GM12878 (cell line): ENCODE measurements at regions not wholly inside any gene's neighbourhood (a gene's known extent, or its start where the extent isn't known, plus 50 kb on each side); places are given as distances from the start of the nearest gene placed in this dataset.
"Not testable (repeated sequence)": the region's sequence is repeated elsewhere in the genome, so short reads cannot be mapped to it uniquely, and the experiment has no call there.

Source experiments
- ATF2 ChIP-seq: IDR thresholded peaks from 2 replicates; pipeline ENCODE4 v1.6.1; 2012; ENCODE audit warnings: low read length, inconsistent platforms
- BRCA1 ChIP-seq: IDR thresholded peaks from 2 replicates; pipeline ENCODE4 v1.6.1; 2011; ENCODE audit warnings: low read depth, low read length, improper control_type of control experiment
- CHD4 ChIP-seq: fragments of 200-600 bp; sonication (generic); IDR thresholded peaks from 2 replicates; pipeline ENCODE4 v1.6.1; 2016; ENCODE audit warnings: mild to moderate bottlenecking
- CREM ChIP-seq: IDR thresholded peaks from 2 replicates; pipeline ENCODE4 v1.6.1; 2014; ENCODE audit warnings: antibody characterized with exemption, low read depth
- CTCF ChIP-seq, 3 experiments: IDR thresholded peaks in 2 of 3; conservative IDR thresholded peaks in 1 of 3; 2 replicates each; pipeline ENCODE4 v1.5.1; 2011; ENCODE audit warnings: low read depth in 3 of 3, low read length in 3 of 3, mild to moderate bottlenecking in 3 of 3, control low read depth in 2 of 3, moderate library complexity in 2 of 3, inconsistent platforms in 1 of 3, mixed read lengths in 1 of 3; ENCODE audit not compliant: control insufficient read depth in 2 of 3, insufficient read depth in 1 of 3; ENCODE audit errors: extremely low read depth in 1 of 3
- JUND ChIP-seq: IDR thresholded peaks from 2 replicates; pipeline ENCODE4 v1.6.1; 2012; ENCODE audit warnings: low read depth, mild to moderate bottlenecking, low read length, improper control_type of control experiment, moderate library complexity
- KAT2A ChIP-seq: conservative IDR thresholded peaks from 2 replicates; pipeline ENCODE4 v1.6.1; 2011; ENCODE audit warnings: low read depth, low read length; ENCODE audit not compliant: control insufficient read depth
- MAX ChIP-seq: IDR thresholded peaks from 2 replicates; pipeline ENCODE4 v1.6.1; 2012; ENCODE audit warnings: low read depth, low read length, improper control_type of control experiment
- POLR2A ChIP-seq: IDR thresholded peaks from 2 replicates; pipeline ENCODE4 v1.6.1; 2011; ENCODE audit warnings: low read depth, mild to moderate bottlenecking, low read length
- SREBF1 ChIP-seq: IDR thresholded peaks from 2 replicates; pipeline ENCODE4 v1.6.1; 2012; ENCODE audit warnings: mild to moderate bottlenecking, low read length
- STAT3 ChIP-seq: IDR thresholded peaks from 2 replicates; pipeline ENCODE4 v1.6.1; 2011; ENCODE audit warnings: low read depth, low read length, improper control_type of control experiment
- ZNF207 ChIP-seq: fragments of 450-650 bp; IDR thresholded peaks from 2 replicates; pipeline ENCODE4 v1.6.1; 2014; ENCODE audit warnings: antibody characterized with exemption, mild to moderate bottlenecking, borderline replicate concordance

GRCh38 chr7:68714135-68714534, 884.1 kb upstream of the AUTS2 start:
- not testable (repeated sequence) for TF ChIP-seq CTCF (IDR thresholded peaks at IDR 0.05 in 2 of 3, conservative IDR thresholded peaks at IDR 0.05 in 1 of 3; ENCODE audit: control insufficient read depth in 2 of 3, extremely low read depth in 1 of 3, insufficient read depth in 1 of 3, low read depth in 3 of 3, low read length in 3 of 3); SREBF1; ZNF207; JUND; POLR2A; CREM; BRCA1; CHD4; ATF2; KAT2A; STAT3; MAX
